H1 (cell line): ENCODE measurements at regions not wholly inside any gene's neighbourhood (a gene's known extent, or its start where the extent isn't known, plus 50 kb on each side); places are given as distances from the start of the nearest gene placed in this dataset.

Experiments
- CTCF ChIA-PET: fragments of 300-600 bp; sonication (Branson Sonifier 250); formaldehyde crosslinking; loops from one replicate; lab custom pipeline; 2021; ENCODE audit not compliant: partially characterized antibody; lab: Charles Lee
- POLR2A ChIA-PET: fragments of 300-600 bp; sonication (Branson Sonifier 250); formaldehyde crosslinking; loops from one replicate; lab custom pipeline; 2021; ENCODE audit warnings: inconsistent platforms; ENCODE audit not compliant: partially characterized antibody; lab: Charles Lee
- DNase-seq, 2 experiments: peaks; one replicate each; pipeline versions ENCODE4 v3.0.0 to v3.0.0-alpha.2; 2010 to 2022; ENCODE audit warnings: low spot score in 2 of 2, low read depth in 1 of 2, mixed read lengths in 1 of 2
- FAIRE-seq: peaks from 2 replicates; lab custom pipeline; 2011; peaks lifted over from hg19 to GRCh38; lab: Jason Lieb, UNC
- H2AFZ ChIP-seq: 2 replicates; pipeline ENCODE4 v1.8.1; 2012; ENCODE audit warnings: low read length, inconsistent platforms
- H2AK5ac ChIP-seq: 2 replicates; pipeline ENCODE4 v1.6.1; 2013; ENCODE audit warnings: low read depth, low read length
- H2BK120ac ChIP-seq: replicated peaks from 2 replicates; pipeline ENCODE3; 2013; ENCODE audit warnings: low read depth, low read length, inconsistent platforms
- H2BK12ac ChIP-seq: 2 replicates; pipeline ENCODE4 v1.6.1; 2013; ENCODE audit warnings: low read depth, low read length
- H2BK15ac ChIP-seq: 2 replicates; pipeline ENCODE4 v1.6.1; 2013; ENCODE audit warnings: low read length
- H2BK20ac ChIP-seq: 2 replicates; pipeline ENCODE4 v1.6.1; 2013; ENCODE audit warnings: low read length
- H2BK5ac ChIP-seq: 2 replicates; pipeline ENCODE4 v1.6.1; 2013; ENCODE audit warnings: low read depth, low read length
- H3K14ac ChIP-seq: 2 replicates; pipeline ENCODE4 v1.6.1; 2013; ENCODE audit warnings: inconsistent platforms; ENCODE audit not compliant: insufficient read length
- H3K18ac ChIP-seq: 2 replicates; pipeline ENCODE4 v1.6.1; 2013; ENCODE audit warnings: low read length; ENCODE audit errors: extremely low read depth
- H3K23ac ChIP-seq: 2 replicates; pipeline ENCODE4 v1.6.1; 2013; ENCODE audit warnings: inconsistent platforms; ENCODE audit not compliant: insufficient read length
- H3K23me2 ChIP-seq: 2 replicates; pipeline ENCODE4 v1.6.1; 2013; ENCODE audit warnings: low read depth, low read length
- H3K27ac ChIP-seq: 2 replicates; pipeline ENCODE4 v1.6.1; 2011; ENCODE audit warnings: low read depth, low read length, inconsistent platforms
- H3K27me3 ChIP-seq, 4 experiments: replicated peaks in 1 of 4; 1 replicate in 1 of 4; 2 replicates in 3 of 4; pipeline versions ENCODE4 v1.6.1 to v1.8.1; 2011 to 2013; ENCODE audit warnings: low read length in 3 of 4, mild to moderate bottlenecking in 3 of 4, inconsistent platforms in 2 of 4, mixed read lengths in 2 of 4, moderate library complexity in 1 of 4; ENCODE audit not compliant: control insufficient read depth in 3 of 4, insufficient read depth in 3 of 4; ENCODE audit errors: extremely low read depth in 1 of 4
- H3K36me3 ChIP-seq, 4 experiments: 2 replicates each; pipeline versions ENCODE4 v1.6.1 to v1.8.1; 2011 to 2013; ENCODE audit warnings: mild to moderate bottlenecking in 4 of 4, low read length in 3 of 4, moderate library complexity in 2 of 4, control low read depth in 1 of 4, inconsistent platforms in 1 of 4; ENCODE audit not compliant: insufficient read depth in 4 of 4, control insufficient read depth in 2 of 4
- H3K4ac ChIP-seq: replicated peaks from 2 replicates; pipeline ENCODE3; 2013; ENCODE audit warnings: low read length, low read depth, mixed read lengths, inconsistent platforms; ENCODE audit not compliant: insufficient read length
- H3K4me1 ChIP-seq, 4 experiments: replicated peaks in 1 of 4; 1 replicate in 1 of 4; 2 replicates in 3 of 4; pipeline versions ENCODE4 v1.6.1 to v1.8.1; 2011 to 2013; ENCODE audit warnings: low read length in 3 of 4, inconsistent platforms in 2 of 4, mixed read lengths in 1 of 4; ENCODE audit not compliant: insufficient read depth in 4 of 4, control insufficient read depth in 3 of 4
- H3K4me2 ChIP-seq, 2 experiments: 2 replicates each; pipeline versions ENCODE4 v1.6.1 to v1.8.1; 2011 to 2013; ENCODE audit warnings: low read depth in 2 of 2, low read length in 2 of 2, control low read depth in 1 of 2, inconsistent platforms in 1 of 2, mild to moderate bottlenecking in 1 of 2; ENCODE audit not compliant: insufficient read depth in 1 of 2
- H3K4me3 ChIP-seq, 4 experiments: fragments of 200-600, 300-600 bp in 1 of 4; sonication (generic), shearing (Covaris generic), sonication (Bioruptor Twin) in 1 of 4; 2 replicates each; pipeline versions ENCODE4 v1.5.1 to v1.8.1; 2011 to 2016; ENCODE audit warnings: low read length in 4 of 4, low read depth in 3 of 4, control low read depth in 2 of 4, inconsistent platforms in 2 of 4, mild to moderate bottlenecking in 2 of 4, mixed read lengths in 1 of 4, moderate library complexity in 1 of 4; ENCODE audit not compliant: insufficient read depth in 2 of 4; ENCODE audit errors: extremely low read depth in 1 of 4
- H3K56ac ChIP-seq: replicated peaks from 2 replicates; pipeline ENCODE3; 2013; ENCODE audit warnings: low read depth, mild to moderate bottlenecking, mixed read lengths, low read length, inconsistent platforms; ENCODE audit not compliant: insufficient read length
- H3K79me1 ChIP-seq: 2 replicates; pipeline ENCODE4 v1.6.1; 2013; ENCODE audit warnings: low read depth, low read length, control low read depth
- H3K79me2 ChIP-seq, 2 experiments: 2 replicates each; pipeline versions ENCODE4 v1.6.1 to v1.8.1; 2012 to 2013; ENCODE audit warnings: low read length in 2 of 2, mild to moderate bottlenecking in 2 of 2, inconsistent platforms in 1 of 2; ENCODE audit not compliant: insufficient read depth in 2 of 2, control insufficient read depth in 1 of 2
- H3K9ac ChIP-seq, 4 experiments: replicated peaks in 1 of 4; 1 replicate in 1 of 4; 2 replicates in 3 of 4; pipeline versions ENCODE4 v1.6.1 to v1.8.1; 2011 to 2013; ENCODE audit warnings: low read depth in 3 of 4, low read length in 3 of 4, control low read depth in 2 of 4, mild to moderate bottlenecking in 2 of 4, moderate library complexity in 2 of 4, inconsistent platforms in 1 of 4; ENCODE audit errors: extremely low read depth in 1 of 4
- H3K9me3 ChIP-seq, 2 experiments: 2 replicates each; pipeline versions ENCODE4 v1.6.1 to v1.8.1; 2012 to 2013; ENCODE audit warnings: mild to moderate bottlenecking in 2 of 2, moderate library complexity in 2 of 2, control low read depth in 1 of 2, inconsistent platforms in 1 of 2, low read depth in 1 of 2, low read length in 1 of 2, mixed read lengths in 1 of 2; ENCODE audit not compliant: insufficient read depth in 2 of 2
- H4K20me1 ChIP-seq, 2 experiments: replicated peaks in 1 of 2; 2 replicates each; pipeline versions ENCODE3 to v1.8.1; 2011 to 2013; ENCODE audit warnings: inconsistent platforms in 2 of 2, low read length in 2 of 2, mild to moderate bottlenecking in 1 of 2; ENCODE audit not compliant: insufficient read depth in 2 of 2, control insufficient read depth in 1 of 2
- H4K5ac ChIP-seq: 2 replicates; pipeline ENCODE4 v1.6.1; 2013; ENCODE audit warnings: low read length, low read depth, mixed read lengths, inconsistent platforms; ENCODE audit not compliant: insufficient read length
- H4K8ac ChIP-seq: 2 replicates; pipeline ENCODE4 v1.8.0; 2013; ENCODE audit warnings: mild to moderate bottlenecking, moderate library complexity, low read length, inconsistent platforms; ENCODE audit not compliant: insufficient read depth; ENCODE audit errors: extremely low read depth
- H4K91ac ChIP-seq: replicated peaks from 2 replicates; pipeline ENCODE3; 2013; ENCODE audit warnings: low read length, mixed read lengths, inconsistent platforms; ENCODE audit not compliant: insufficient read length
- ASH2L ChIP-seq: fragments of 200-600, 300-600 bp; sonication (generic); IDR thresholded peaks from one replicate; pipeline ENCODE4 v1.7.1; 2017; ENCODE audit warnings: low read length
- ATF3 ChIP-seq: IDR thresholded peaks from 2 replicates; pipeline ENCODE4 v1.6.1; 2011; ENCODE audit warnings: low read depth, mild to moderate bottlenecking, low read length; ENCODE audit not compliant: insufficient read depth
- BACH1 ChIP-seq: IDR thresholded peaks from 2 replicates; pipeline ENCODE4 v1.6.1; 2012; ENCODE audit warnings: low read length, improper control_type of control experiment
- CHD2 ChIP-seq: IDR thresholded peaks from 2 replicates; pipeline ENCODE4 v1.6.1; 2012; ENCODE audit warnings: low read length, improper control_type of control experiment
- CREB1 ChIP-seq: IDR thresholded peaks from 2 replicates; pipeline ENCODE4 v1.6.1; 2012; ENCODE audit warnings: inconsistent platforms
- CTCF ChIP-seq, 3 experiments: IDR thresholded peaks; 1 replicate in 2 of 3; 2 replicates in 1 of 3; pipeline versions ENCODE4 v1.5.1 to v1.6.1; 2011; ENCODE audit warnings: low read length in 3 of 3, mild to moderate bottlenecking in 3 of 3, inconsistent platforms in 2 of 3, low read depth in 1 of 3, moderate library complexity in 1 of 3; ENCODE audit not compliant: insufficient read depth in 1 of 3; ENCODE audit errors: control extremely low read depth in 1 of 3
- FOSL1 ChIP-seq: IDR thresholded peaks from 2 replicates; pipeline ENCODE4 v1.6.1; 2011; ENCODE audit warnings: mild to moderate bottlenecking, low read depth, low read length, moderate library complexity; ENCODE audit not compliant: insufficient read depth
- POLR2AphosphoS5 ChIP-seq: IDR thresholded peaks from 2 replicates; pipeline ENCODE4 v1.6.1; 2011; ENCODE audit warnings: low read depth, low read length
- RAD21 ChIP-seq, 2 experiments: IDR thresholded peaks in 1 of 2; conservative IDR thresholded peaks in 1 of 2; 2 replicates each; pipeline ENCODE4 v1.6.1; 2011; ENCODE audit warnings: low read depth in 2 of 2, low read length in 2 of 2, improper control_type of control experiment in 1 of 2, inconsistent platforms in 1 of 2, mild to moderate bottlenecking in 1 of 2, moderate library complexity in 1 of 2
- TBP ChIP-seq: IDR thresholded peaks from 2 replicates; pipeline ENCODE4 v1.6.1; 2011; ENCODE audit warnings: low read depth, low read length, improper control_type of control experiment
- ZNF274 ChIP-seq: IDR thresholded peaks from 2 replicates; pipeline ENCODE4 v1.7.0; 2012; ENCODE audit warnings: low read length, borderline replicate concordance; ENCODE audit errors: extremely low read depth
- WGBS, 2 experiments: shearing (Covaris generic) in 1 of 2; methylation state at CpG; one replicate each; pipeline versions ENCODE4 v1.1.6 to v1.1.7; 2013 to 2015; ENCODE audit warnings: low lambda C conversion rate in 2 of 2, mixed read lengths in 2 of 2, inconsistent platforms in 1 of 2, low coverage in 1 of 2, missing lambda C conversion rate in 1 of 2; ENCODE audit not compliant: insufficient replicate concordance in 2 of 2, insufficient coverage in 1 of 2, insufficient read length in 1 of 2; ENCODE audit errors: extremely low coverage in 1 of 2, missing lambda C conversion rate in 1 of 2; 5-methylcytosine and 5-hydroxymethylcytosine counted together

- CTCF ChIA-PET, result interaction anchor here (0.6 to 4.1 kb wide), 7 partner anchors 10 to 473 kb away, joined by 3 to 17 read pairs (median 3); no protein-coding TSS in a partner anchor
- no peaks in the 10 kb centered on the region for H4K20me1 ChIP-seq
- no peak for FAIRE-seq
- H3K4me2 ChIP-seq, result no peak overlapping the region
- POLR2A ChIA-PET, result interaction anchor here (0.7 kb wide), 1 partner anchor 181 kb away, joined by 3 read pairs; no protein-coding TSS in a partner anchor
- no peak overlapping the region for H2AK5ac ChIP-seq
- no peak overlapping the region for H4K8ac ChIP-seq
- H3K9ac ChIP-seq, result no peak overlapping the region
- H3K18ac ChIP-seq, result no peak overlapping the region
- WGBS, 2 experiments, result 80% methylated on average over 2 of the region's 2 CpGs; no CpG with 5 or more reads in 1 of the 2 experiments
- DNase-seq, result no peak
- no peak overlapping the region for H3K4me3 ChIP-seq
- H3K23me2 ChIP-seq, result no peaks in the 10 kb centered on the region
- no peak overlapping the region for H4K5ac ChIP-seq
- H2BK12ac ChIP-seq, result no peak overlapping the region
- no peaks in the 10 kb centered on the region for H3K79me1 ChIP-seq
- H3K36me3 ChIP-seq, result no peaks in the 10 kb centered on the region
- H2AFZ ChIP-seq, result no peak overlapping the region
- H3K14ac ChIP-seq, result no peak overlapping the region
- no peaks in the 10 kb centered on the region for H3K9me3 ChIP-seq
- H3K27ac ChIP-seq, result no peak overlapping the region
- no peak overlapping the region for H4K91ac ChIP-seq
- H2BK20ac ChIP-seq, result no peak overlapping the region
- H3K4me1 ChIP-seq, result no peaks in the 10 kb centered on the region
- H2BK5ac ChIP-seq, result no peak overlapping the region
- H2BK120ac ChIP-seq, result no peak overlapping the region
- no peaks in the 10 kb centered on the region for H3K79me2 ChIP-seq
- no peaks in the 10 kb centered on the region for H3K27me3 ChIP-seq
- H3K56ac ChIP-seq, result no peak overlapping the region
- no peak overlapping the region for H3K23ac ChIP-seq
- H2BK15ac ChIP-seq, result no peak overlapping the region
- no peak overlapping the region for H3K4ac ChIP-seq
- TF ChIP-seq CTCF (IDR thresholded peaks at IDR 0.05; ENCODE audit: control extremely low read depth in 1 of 3, insufficient read depth in 1 of 3, low read depth in 1 of 3, low read length in 3 of 3), result no peak
- no peak for TF ChIP-seq POLR2AphosphoS5
- TF ChIP-seq TBP, result no peak
- TF ChIP-seq ZNF274, result no peak
- no peak for TF ChIP-seq ATF3
- no peak for TF ChIP-seq ASH2L
- TF ChIP-seq FOSL1, result no peak
- no peak for TF ChIP-seq CHD2
- no peak for TF ChIP-seq RAD21 (IDR thresholded peaks at IDR 0.05 in 1 of 2, conservative IDR thresholded peaks at IDR 0.05 in 1 of 2; ENCODE audit: low read depth in 2 of 2, low read length in 2 of 2)
- TF ChIP-seq CREB1, result no peak
- TF ChIP-seq BACH1, result no peak
Measured at GRCh38 chr16:49130397-49130796, 151.2 kb downstream of the CBLN1 start.
